Breast epithelium (tissue), 4 donors: ENCODE measurements at regions not wholly inside any gene's neighbourhood (a gene's known extent, or its start where the extent isn't known, plus 50 kb on each side); places are given as distances from the start of the nearest gene placed in this dataset.

Experiments used
- DNase-seq, 2 donors: peaks; one replicate each; pipeline ENCODE4 v3.0.0-alpha.2; 2019; ENCODE audit warnings: low spot score in 2 of 2
- H3K27ac ChIP-seq, 2 donors: fragments of 200-600 bp; sonication (generic) in 1 of 2; one replicate each; pipeline ENCODE4 v1.5.1; 2016 to 2019; ENCODE audit warnings: mild to moderate bottlenecking in 1 of 2
- H3K27me3 ChIP-seq, 2 donors: fragments of 200-600 bp; sonication (generic) in 1 of 2; one replicate each; pipeline versions ENCODE4 v1.5.1 to v1.6.0; 2017 to 2019; ENCODE audit warnings: control low read depth in 1 of 2, mild to moderate bottlenecking in 1 of 2
- H3K36me3 ChIP-seq: fragments of 200-600 bp; one replicate; pipeline ENCODE4 v1.5.1; 2019
- H3K4me1 ChIP-seq, 2 donors: fragments of 200-600 bp; sonication (generic); one replicate each; pipeline ENCODE4 v1.5.1; 2016 to 2019; ENCODE audit warnings: control low read depth in 1 of 2
- H3K4me3 ChIP-seq, 3 donors: fragments of 200-600 bp; sonication (generic); 1 replicate in 2 of 3; 2 replicates in 1 of 3; pipeline ENCODE4 v1.5.1; 2016 to 2019; ENCODE audit warnings: mild to moderate bottlenecking in 3 of 3, moderate library complexity in 2 of 3
- H3K9me3 ChIP-seq, 2 donors: fragments of 200-600 bp; sonication (generic) in 1 of 2; one replicate each; pipeline ENCODE4 v1.5.1; 2016 to 2019; ENCODE audit warnings: control low read depth in 1 of 2
- POLR2A ChIP-seq: fragments of 450-650 bp; IDR thresholded peaks from one replicate; pipeline ENCODE4 v1.6.1; 2016; ENCODE audit warnings: antibody characterized with exemption, mild to moderate bottlenecking, moderate library complexity
- POLR2AphosphoS5 ChIP-seq, 3 donors: sonication (generic); formaldehyde crosslinking; IDR thresholded peaks; one replicate each; pipeline ENCODE4 v1.6.1; 2017; ENCODE audit warnings: antibody characterized with exemption in 3 of 3
- intact Hi-C: fragments of 100-400 bp; cut with DNase I; formaldehyde crosslinking; loops from one replicate; pipeline ENCODE4 v1.15.1; 2023; ENCODE audit warnings: low total_unique reads
- TF ChIP-seq, protein P1 (sequence below), 3 donors: fragments of 450-650 bp; IDR thresholded peaks; one replicate each; pipeline ENCODE4 v1.5.1; 2016 to 2017; ENCODE audit warnings: antibody characterized with exemption in 3 of 3, mild to moderate bottlenecking in 3 of 3, moderate library complexity in 3 of 3

DNA sequence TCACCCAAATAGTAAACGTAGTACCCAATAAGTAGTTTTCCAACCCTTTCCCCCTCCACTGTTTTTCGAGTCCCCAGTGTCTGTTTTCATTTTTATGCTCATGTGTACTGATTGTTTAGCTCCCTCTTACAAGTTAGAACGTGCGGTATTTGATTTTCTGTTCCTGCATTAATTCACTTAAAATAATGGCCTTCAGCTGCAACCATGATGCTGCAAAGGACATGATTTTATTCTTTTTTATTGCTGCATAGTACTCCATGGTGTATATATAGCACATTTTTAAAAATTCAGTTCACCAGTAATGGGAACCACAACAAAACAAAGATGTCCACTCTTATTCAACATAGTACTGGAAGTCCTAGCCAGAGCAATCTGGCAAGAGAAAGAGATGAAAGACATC is 72.8 kb downstream of the DUSP6 start:
- intact Hi-C loops, result no loop called here
- Histone ChIP-seq H3K4me1 (no peaks in the 10 kb centered on the region), H3K36me3 (no peaks in the 10 kb centered on the region), H3K27me3 (no peaks in the 10 kb centered on the region), H3K27ac (no peak overlapping the region), H3K4me3 (no peak overlapping the region), H3K9me3 (no peaks in the 10 kb centered on the region)
- TF ChIP-seq, protein P1, sequence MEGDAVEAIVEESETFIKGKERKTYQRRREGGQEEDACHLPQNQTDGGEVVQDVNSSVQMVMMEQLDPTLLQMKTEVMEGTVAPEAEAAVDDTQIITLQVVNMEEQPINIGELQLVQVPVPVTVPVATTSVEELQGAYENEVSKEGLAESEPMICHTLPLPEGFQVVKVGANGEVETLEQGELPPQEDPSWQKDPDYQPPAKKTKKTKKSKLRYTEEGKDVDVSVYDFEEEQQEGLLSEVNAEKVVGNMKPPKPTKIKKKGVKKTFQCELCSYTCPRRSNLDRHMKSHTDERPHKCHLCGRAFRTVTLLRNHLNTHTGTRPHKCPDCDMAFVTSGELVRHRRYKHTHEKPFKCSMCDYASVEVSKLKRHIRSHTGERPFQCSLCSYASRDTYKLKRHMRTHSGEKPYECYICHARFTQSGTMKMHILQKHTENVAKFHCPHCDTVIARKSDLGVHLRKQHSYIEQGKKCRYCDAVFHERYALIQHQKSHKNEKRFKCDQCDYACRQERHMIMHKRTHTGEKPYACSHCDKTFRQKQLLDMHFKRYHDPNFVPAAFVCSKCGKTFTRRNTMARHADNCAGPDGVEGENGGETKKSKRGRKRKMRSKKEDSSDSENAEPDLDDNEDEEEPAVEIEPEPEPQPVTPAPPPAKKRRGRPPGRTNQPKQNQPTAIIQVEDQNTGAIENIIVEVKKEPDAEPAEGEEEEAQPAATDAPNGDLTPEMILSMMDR (IDR thresholded peaks at IDR 0.05), result no peak
- no peak for TF ChIP-seq POLR2A
- TF ChIP-seq POLR2AphosphoS5 (IDR thresholded peaks at IDR 0.05), result no peak
- no peak for DNase-seq

DNA sequence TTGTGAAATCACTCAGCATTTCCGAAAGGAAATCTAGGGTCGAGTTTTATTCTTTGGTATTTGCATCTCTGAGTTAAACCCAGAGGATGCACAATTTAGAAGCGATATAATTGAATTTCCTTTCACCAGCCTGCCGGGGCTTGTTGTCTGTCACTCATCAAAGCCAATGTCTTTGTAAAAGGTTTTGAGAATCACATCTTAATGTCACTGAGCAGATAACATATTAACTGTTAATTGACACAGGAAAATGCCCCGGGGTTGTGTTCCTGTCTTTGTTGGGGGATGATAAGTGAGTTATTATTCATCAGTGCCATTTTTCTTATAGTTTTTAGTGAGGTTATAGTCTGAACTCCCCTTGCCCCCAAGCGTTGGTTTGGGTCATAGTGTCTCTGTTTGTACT is 73.4 kb downstream of the DUSP6 start:
- Histone ChIP-seq H3K27me3 (no peaks in the 10 kb centered on the region), H3K4me3 (no peak overlapping the region), H3K27ac (no peak overlapping the region), H3K9me3 (no peaks in the 10 kb centered on the region), H3K4me1 (no peaks in the 10 kb centered on the region), H3K36me3 (no peaks in the 10 kb centered on the region)
- DNase-seq, result no peak
- TF ChIP-seq POLR2AphosphoS5 (IDR thresholded peaks at IDR 0.05) (no peak), POLR2A (no peak)
- TF ChIP-seq, protein P1 (IDR thresholded peaks at IDR 0.05), result no peak
- intact Hi-C loops, result no loop called here

DNA sequence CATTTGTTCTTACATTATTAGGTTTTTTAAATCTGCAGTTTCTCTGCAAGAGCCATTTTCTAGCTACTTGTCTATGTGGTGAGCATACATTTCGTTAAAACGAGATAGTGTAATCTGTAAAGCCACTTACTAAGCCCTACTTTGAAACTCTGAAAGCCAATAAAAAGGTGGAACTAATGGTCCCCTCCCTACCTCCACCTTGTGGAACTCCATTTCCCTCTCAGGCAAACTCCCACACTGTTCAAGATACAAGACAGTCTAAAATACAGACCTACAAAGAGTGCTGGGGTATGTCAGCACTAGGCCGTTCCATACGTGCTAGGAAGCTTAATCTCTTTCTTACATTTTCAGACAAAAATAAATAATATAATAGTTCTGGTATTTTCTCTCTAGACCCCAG is 74.1 kb downstream of the DUSP6 start:
- no peak for DNase-seq
- intact Hi-C loops, result no loop called here
- TF ChIP-seq, protein P1 (IDR thresholded peaks at IDR 0.05), result no peak
- TF ChIP-seq POLR2A, result no peak
- no peak for TF ChIP-seq POLR2AphosphoS5 (IDR thresholded peaks at IDR 0.05)
- Histone ChIP-seq H3K27ac (no peak overlapping the region), H3K4me3 (no peak overlapping the region), H3K36me3 (no peaks in the 10 kb centered on the region), H3K27me3 (no peaks in the 10 kb centered on the region), H3K9me3 (no peaks in the 10 kb centered on the region), H3K4me1 (no peaks in the 10 kb centered on the region)

DNA sequence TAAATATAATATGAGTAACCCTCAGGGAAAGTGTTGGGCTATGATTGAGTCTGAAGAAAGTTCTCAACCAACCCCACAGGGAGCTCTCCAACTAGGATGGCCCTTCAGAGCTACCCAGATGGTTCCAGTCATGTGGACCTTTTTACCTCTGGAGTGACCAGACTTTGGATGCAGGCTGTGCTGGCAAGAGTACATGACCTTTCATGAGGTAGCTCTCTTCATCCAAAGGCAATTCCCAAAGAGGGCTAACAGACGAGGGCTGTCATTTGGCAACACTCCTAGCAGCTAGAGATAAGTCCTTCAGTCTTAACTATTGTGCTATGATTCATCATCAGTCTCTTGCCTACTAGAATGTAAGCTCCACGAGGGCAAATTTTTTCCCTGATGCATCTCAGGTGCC is 75.4 kb downstream of the DUSP6 start:
- intact Hi-C loops, result no loop called here

DNA sequence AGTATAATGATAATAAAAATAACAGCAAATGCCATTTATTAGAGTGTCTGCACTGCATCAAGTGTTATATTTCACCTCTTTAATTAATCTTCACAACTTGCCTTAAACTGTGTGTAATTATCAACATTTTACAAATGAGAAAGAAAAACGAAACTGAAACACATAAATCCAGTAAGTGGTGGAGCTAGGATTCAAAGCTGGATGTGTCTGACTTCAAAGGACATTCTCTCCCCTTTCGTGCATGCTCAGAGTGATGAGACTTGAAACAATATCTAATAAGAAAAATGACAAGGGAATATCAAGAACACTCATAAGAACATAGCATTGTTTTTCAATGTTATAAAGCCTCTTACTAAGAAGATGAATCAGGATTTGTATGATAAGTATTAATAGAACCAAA is 78.8 kb downstream of the DUSP6 start:
- H3K4me1 ChIP-seq, result no peaks in the 10 kb centered on the region
- no peak for DNase-seq
- intact Hi-C loops, result no loop called here
- H3K27me3 ChIP-seq, result no peaks in the 10 kb centered on the region
- no peaks in the 10 kb centered on the region for H3K9me3 ChIP-seq
- TF ChIP-seq POLR2AphosphoS5 (IDR thresholded peaks at IDR 0.05) (no peak), POLR2A (no peak)
- TF ChIP-seq, protein P1 (IDR thresholded peaks at IDR 0.05), result no peak
- no peak overlapping the region for H3K4me3 ChIP-seq
- no peak overlapping the region for H3K27ac ChIP-seq
- no peaks in the 10 kb centered on the region for H3K36me3 ChIP-seq

More for the DNA sequence above, 75.4 kb downstream of the DUSP6 start:
- Histone ChIP-seq H3K27me3 (no peaks in the 10 kb centered on the region), H3K36me3 (no peaks in the 10 kb centered on the region), H3K9me3 (no peaks in the 10 kb centered on the region), H3K27ac (no peak overlapping the region), H3K4me1 (no peaks in the 10 kb centered on the region), H3K4me3 (no peak overlapping the region)
- TF ChIP-seq POLR2AphosphoS5 (IDR thresholded peaks at IDR 0.05) (no peak), POLR2A (no peak)
- TF ChIP-seq, protein P1 (IDR thresholded peaks at IDR 0.05), result no peak
- DNase-seq, result no peak
